Ramos (cell line): ENCODE measurements at regions not wholly inside any gene's neighbourhood (a gene's known extent, or its start where the extent isn't known, plus 50 kb on each side); places are given as distances from the start of the nearest gene placed in this dataset.

Experiments used
- in situ Hi-C: fragments of 300-500 bp; cut with MboI; formaldehyde crosslinking; loops from one replicate; pipeline ENCODE4 v1.14.3; 2022; ENCODE audit warnings: low sequenced_read_pairs; ENCODE audit not compliant: unreplicated experiment

GRCh38 chr17:72056155-72056554, 64.7 kb upstream of the SOX9 start:
- in situ Hi-C loops = no loop called here

- in situ Hi-C loops = no loop called here
These were observed 64.0 kb upstream of the SOX9 start for GRCh38 chr17:72056727-72057290.

GRCh38 chr17:72060084-72060483, 60.7 kb upstream of the SOX9 start:
- in situ Hi-C loops = no loop called here

- in situ Hi-C loops = no loop called here
These were observed 57.6 kb upstream of the SOX9 start for GRCh38 chr17:72063262-72063661.

GRCh38 chr17:72063756-72064450, 56.9 kb upstream of the SOX9 start:
- in situ Hi-C loops = no loop called here

- in situ Hi-C loops = no loop called here
These were observed 56.1 kb upstream of the SOX9 start for GRCh38 chr17:72064606-72065193.

GRCh38 chr17:72065556-72065955, 55.3 kb upstream of the SOX9 start:
- in situ Hi-C loops = no loop called here

GRCh38 chr17:72068643-72069042, 52.2 kb upstream of the SOX9 start:
- in situ Hi-C loops = no loop called here

GRCh38 chr17:72069586-72070202, 51.1 kb upstream of the SOX9 start:
- in situ Hi-C loops = no loop called here
